Mesenchymal stem cell (in vitro differentiated cells and primary cell): ENCODE measurements at regions not wholly inside any gene's neighbourhood (a gene's known extent, or its start where the extent isn't known, plus 50 kb on each side); places are given as distances from the start of the nearest gene placed in this dataset.
A peak's percentile ranks its signal among the peaks of the same experiment; 100 is the strongest.

Experiments used
- DNase-seq: peaks from one replicate; pipeline ENCODE4 v3.0.0-alpha.2; 2013
- H2AFZ ChIP-seq: one replicate; pipeline ENCODE4 v1.6.1; 2013; ENCODE audit warnings: low read depth, mild to moderate bottlenecking, control low read depth, inconsistent platforms, low read length, moderate library complexity
- H2AK5ac ChIP-seq: 2 replicates; pipeline ENCODE4 v1.6.1; 2013; ENCODE audit warnings: low read length, moderate library complexity, mild to moderate bottlenecking, inconsistent platforms; ENCODE audit not compliant: severe bottlenecking
- H2BK120ac ChIP-seq: one replicate; pipeline ENCODE4 v1.6.1; 2013; ENCODE audit warnings: low read depth, mild to moderate bottlenecking, inconsistent platforms, low read length, moderate library complexity
- H2BK12ac ChIP-seq, 2 experiments: one replicate each; pipeline ENCODE4 v1.6.1; 2013; ENCODE audit warnings: inconsistent platforms in 2 of 2, low read length in 2 of 2, mild to moderate bottlenecking in 2 of 2, moderate library complexity in 2 of 2, control low read depth in 1 of 2
- H2BK15ac ChIP-seq: one replicate; pipeline ENCODE4 v1.6.1; 2013; ENCODE audit warnings: mild to moderate bottlenecking, low read depth, inconsistent platforms; ENCODE audit not compliant: poor library complexity, severe bottlenecking
- H2BK5ac ChIP-seq: 2 replicates; pipeline ENCODE4 v1.6.1; 2013; ENCODE audit warnings: low read depth, mild to moderate bottlenecking, low read length, control low read depth, inconsistent platforms; ENCODE audit not compliant: poor library complexity, severe bottlenecking
- H3K14ac ChIP-seq, 2 experiments: one replicate each; pipeline ENCODE4 v1.6.1; 2013; ENCODE audit warnings: inconsistent platforms in 2 of 2, low read length in 2 of 2, control low read depth in 1 of 2, mild to moderate bottlenecking in 1 of 2, moderate library complexity in 1 of 2
- H3K18ac ChIP-seq, 2 experiments: one replicate each; pipeline ENCODE4 v1.6.1; 2013; ENCODE audit warnings: inconsistent platforms in 2 of 2, low read length in 2 of 2, control low read depth in 1 of 2, low read depth in 1 of 2, mild to moderate bottlenecking in 1 of 2
- H3K23ac ChIP-seq, 2 experiments: one replicate each; pipeline ENCODE4 v1.6.1; 2013; ENCODE audit warnings: inconsistent platforms in 2 of 2, low read length in 2 of 2, mild to moderate bottlenecking in 2 of 2, moderate library complexity in 2 of 2, control low read depth in 1 of 2
- H3K27ac ChIP-seq: 2 replicates; pipeline ENCODE4 v1.5.1; 2013; ENCODE audit warnings: mild to moderate bottlenecking, moderate library complexity, low read length, control low read depth, inconsistent platforms; ENCODE audit not compliant: poor library complexity, severe bottlenecking
- H3K27me3 ChIP-seq, 2 experiments: 2 replicates each; pipeline versions ENCODE4 v1.6.1 to v1.7.0; 2013; ENCODE audit warnings: low read length in 2 of 2, mild to moderate bottlenecking in 2 of 2, moderate library complexity in 2 of 2, control low read depth in 1 of 2, inconsistent platforms in 1 of 2; ENCODE audit not compliant: control insufficient read depth in 1 of 2, insufficient read depth in 1 of 2
- H3K36me3 ChIP-seq, 2 experiments: 2 replicates each; pipeline versions ENCODE4 v1.6.1 to v1.7.0; 2013; ENCODE audit warnings: low read length in 2 of 2, control low read depth in 1 of 2, inconsistent platforms in 1 of 2, low read depth in 1 of 2, mild to moderate bottlenecking in 1 of 2; ENCODE audit not compliant: insufficient read depth in 2 of 2, control insufficient read depth in 1 of 2
- H3K4ac ChIP-seq, 2 experiments: one replicate each; pipeline ENCODE4 v1.6.1; 2013; ENCODE audit warnings: inconsistent platforms in 2 of 2, low read length in 2 of 2, mild to moderate bottlenecking in 2 of 2, moderate library complexity in 2 of 2, control low read depth in 1 of 2, low read depth in 1 of 2
- H3K4me1 ChIP-seq: 2 replicates; pipeline ENCODE4 v1.6.1; 2013; ENCODE audit warnings: low read depth, low read length, control low read depth; ENCODE audit not compliant: control insufficient read depth, insufficient read depth
- H3K4me2 ChIP-seq: 2 replicates; pipeline ENCODE4 v1.6.1; 2013; ENCODE audit warnings: low read length, mild to moderate bottlenecking, inconsistent platforms; ENCODE audit not compliant: poor library complexity, severe bottlenecking
- H3K4me3 ChIP-seq, 2 experiments: 2 replicates each; pipeline versions ENCODE4 v1.5.1 to v1.7.0; 2013; ENCODE audit warnings: low read length in 2 of 2, mild to moderate bottlenecking in 2 of 2, control low read depth in 1 of 2, low read depth in 1 of 2; ENCODE audit not compliant: insufficient read depth in 1 of 2
- H3K79me1 ChIP-seq: replicated peaks from 2 replicates; pipeline ENCODE4 v1.6.1; 2013; ENCODE audit warnings: mild to moderate bottlenecking, control low read depth, low read length, inconsistent platforms; ENCODE audit not compliant: poor library complexity, severe bottlenecking
- H3K9ac ChIP-seq: 2 replicates; pipeline ENCODE4 v1.7.0; 2013; ENCODE audit warnings: mild to moderate bottlenecking, low read length, moderate library complexity
- H3K9me3 ChIP-seq: 2 replicates; pipeline ENCODE4 v1.7.0; 2013; ENCODE audit warnings: mild to moderate bottlenecking, low read length; ENCODE audit not compliant: control insufficient read depth
- H4K8ac ChIP-seq: one replicate; pipeline ENCODE4 v1.6.1; 2013; ENCODE audit warnings: inconsistent platforms, mild to moderate bottlenecking, low read length, moderate library complexity
- H4K91ac ChIP-seq: one replicate; pipeline ENCODE4 v1.6.1; 2013; ENCODE audit warnings: mild to moderate bottlenecking, low read length, inconsistent platforms
- WGBS: methylation state at CpG from one replicate; pipeline ENCODE4 v1.1.7; 2013; ENCODE audit warnings: mixed read lengths; 5-methylcytosine and 5-hydroxymethylcytosine counted together

GRCh38 chr5:117877731-117878130, 1110.6 kb downstream of the DTWD2 start:
- Histone ChIP-seq H2BK120ac (no peak overlapping the region), H2AFZ (no peak overlapping the region), H4K8ac (no peak overlapping the region), H3K14ac (no peak overlapping the region), H2AK5ac (no peak overlapping the region), H3K4me2 (no peak overlapping the region), H3K79me1 (no peaks in the 10 kb centered on the region), H3K36me3 (no peaks in the 10 kb centered on the region), H3K18ac (no peak overlapping the region), H4K91ac (no peak overlapping the region), H3K9ac (no peak overlapping the region), H3K4me1 (no peaks in the 10 kb centered on the region), H3K4ac (no peak overlapping the region), H2BK5ac (no peak overlapping the region), H3K4me3 (no peak overlapping the region), H3K23ac (no peak overlapping the region), H3K27me3 (no peaks in the 10 kb centered on the region), H2BK12ac (peak overlapping the region in 1 of 2 experiments; percentile 31), H3K9me3 (no peaks in the 10 kb centered on the region), H3K27ac (no peak overlapping the region), H2BK15ac (no peak overlapping the region)
- WGBS = 88% methylated on average over 2 of the region's 2 CpGs
- DNase-seq = no peak

GRCh38 chr5:117872798-117873368, 1115.5 kb downstream of the DTWD2 start:
- WGBS = 99% methylated on average over 4 of the region's 4 CpGs
- no peak overlapping the region for H2BK12ac ChIP-seq

GRCh38 chr5:117869596-117869995, 1118.8 kb downstream of the DTWD2 start:
- DNase-seq = no peak
- Histone ChIP-seq H3K4me3 (no peak overlapping the region), H2BK5ac (no peak overlapping the region), H4K91ac (no peak overlapping the region), H4K8ac (no peak overlapping the region), H2AFZ (no peak overlapping the region), H3K36me3 (no peaks in the 10 kb centered on the region), H3K18ac (no peak overlapping the region), H3K79me1 (no peaks in the 10 kb centered on the region), H3K4me2 (no peak overlapping the region), H3K9ac (no peak overlapping the region), H3K23ac (no peak overlapping the region), H2AK5ac (no peak overlapping the region), H3K4ac (no peak overlapping the region), H2BK120ac (no peak overlapping the region), H3K14ac (no peak overlapping the region), H2BK15ac (no peak overlapping the region), H2BK12ac (no peak overlapping the region), H3K27ac (no peak overlapping the region), H3K4me1 (no peaks in the 10 kb centered on the region), H3K9me3 (no peaks in the 10 kb centered on the region), H3K27me3 (no peaks in the 10 kb centered on the region)
- no CpG with 5 or more reads among the region's 1 CpG for WGBS

More at GRCh38 chr5:117872798-117873368, 1115.5 kb downstream of the DTWD2 start:
- H3K14ac ChIP-seq = no peak overlapping the region
- no peaks in the 10 kb centered on the region for H3K79me1 ChIP-seq
- no peak overlapping the region for H3K23ac ChIP-seq
- no peak overlapping the region for H2BK120ac ChIP-seq
- H3K9me3 ChIP-seq = no peaks in the 10 kb centered on the region
- peak overlapping the region; percentile 77 for H4K8ac ChIP-seq
- no peaks in the 10 kb centered on the region for H3K27me3 ChIP-seq
- no peak overlapping the region for H4K91ac ChIP-seq
- no peak overlapping the region for H3K27ac ChIP-seq
- no peaks in the 10 kb centered on the region for H3K4me1 ChIP-seq
- H3K9ac ChIP-seq = no peak overlapping the region
- H2AFZ ChIP-seq = peak overlapping the region; percentile 36
- H2BK5ac ChIP-seq = no peak overlapping the region
- no peak overlapping the region for H3K4me2 ChIP-seq
- H2BK15ac ChIP-seq = no peak overlapping the region
- H3K4ac ChIP-seq = no peak overlapping the region
- H3K36me3 ChIP-seq = no peaks in the 10 kb centered on the region
- H2AK5ac ChIP-seq = no peak overlapping the region
- H3K4me3 ChIP-seq = no peak overlapping the region
- no peak overlapping the region for H3K18ac ChIP-seq
- DNase-seq = no peak

GRCh38 chr5:117863586-117864296, 1124.6 kb downstream of the DTWD2 start:
- no peak overlapping the region for H3K4me3 ChIP-seq
- no peak overlapping the region for H3K18ac ChIP-seq
- H3K4me1 ChIP-seq = no peaks in the 10 kb centered on the region
- 80% methylated on average over 2 of the region's 2 CpGs for WGBS
- no peaks in the 10 kb centered on the region for H3K36me3 ChIP-seq
- no peak overlapping the region for H3K23ac ChIP-seq
- no peak overlapping the region for H3K14ac ChIP-seq
- no peak for DNase-seq
- no peak overlapping the region for H3K4me2 ChIP-seq
- H3K9me3 ChIP-seq = no peaks in the 10 kb centered on the region
- H4K8ac ChIP-seq = no peak overlapping the region
- no peak overlapping the region for H3K9ac ChIP-seq
- H3K27ac ChIP-seq = no peak overlapping the region
- H2BK15ac ChIP-seq = no peak overlapping the region
- no peak overlapping the region for H3K4ac ChIP-seq
- no peaks in the 10 kb centered on the region for H3K79me1 ChIP-seq
- H2AFZ ChIP-seq = no peak overlapping the region
- no peak overlapping the region for H2BK5ac ChIP-seq
- no peak overlapping the region for H2BK120ac ChIP-seq
- H4K91ac ChIP-seq = no peak overlapping the region
- no peak overlapping the region for H2AK5ac ChIP-seq
- no peaks in the 10 kb centered on the region for H3K27me3 ChIP-seq
- H2BK12ac ChIP-seq = no peak overlapping the region
